Activated T-cell treated with anti-CD3 and anti-CD28 coated beads, Interleukin-2, amount 50 U/mL, for 72 hours (primary cell): ENCODE measurements at regions not wholly inside any gene's neighbourhood (a gene's known extent, or its start where the extent isn't known, plus 50 kb on each side); places are given as distances from the start of the nearest gene placed in this dataset.

Experiments
- ATAC-seq, 2 donors: fragments of 150-1000 bp; cut with Tn5 transposase; replicated peaks in 1 of 2; 2 replicates each; pipeline ENCODE4 v1.10.0; 2021; ENCODE audit warnings: moderate library complexity in 2 of 2, mild to moderate bottlenecking in 1 of 2
- DNase-seq, 2 donors: peaks; one replicate each; pipeline ENCODE4 v3.0.0; 2021 to 2022; ENCODE audit warnings: mixed read lengths in 1 of 2
- H3K27ac Mint-ChIP-seq: one replicate; pipeline ENCODE4 v1.8.0; 2022; ENCODE audit warnings: mild to moderate bottlenecking, moderate library complexity, mixed read lengths
- H3K27me3 Mint-ChIP-seq: one replicate; pipeline ENCODE4 v1.8.0; 2022; ENCODE audit warnings: low read depth, mixed read lengths
- H3K36me3 Mint-ChIP-seq, 2 donors: one replicate each; pipeline ENCODE4 v1.8.0; 2022; ENCODE audit warnings: mixed read lengths in 2 of 2, mild to moderate bottlenecking in 1 of 2; ENCODE audit not compliant: insufficient read depth in 2 of 2
- H3K4me1 Mint-ChIP-seq: one replicate; pipeline ENCODE4 v1.8.0; 2022; ENCODE audit warnings: low read depth, mixed read lengths
- H3K4me3 Mint-ChIP-seq, 2 donors: one replicate each; pipeline ENCODE4 v1.8.0; 2022; ENCODE audit warnings: mild to moderate bottlenecking in 2 of 2, mixed read lengths in 2 of 2, moderate library complexity in 2 of 2
- H3K9me3 Mint-ChIP-seq, 2 donors: one replicate each; pipeline ENCODE4 v1.8.0; 2022; ENCODE audit warnings: mixed read lengths in 2 of 2

DNA sequence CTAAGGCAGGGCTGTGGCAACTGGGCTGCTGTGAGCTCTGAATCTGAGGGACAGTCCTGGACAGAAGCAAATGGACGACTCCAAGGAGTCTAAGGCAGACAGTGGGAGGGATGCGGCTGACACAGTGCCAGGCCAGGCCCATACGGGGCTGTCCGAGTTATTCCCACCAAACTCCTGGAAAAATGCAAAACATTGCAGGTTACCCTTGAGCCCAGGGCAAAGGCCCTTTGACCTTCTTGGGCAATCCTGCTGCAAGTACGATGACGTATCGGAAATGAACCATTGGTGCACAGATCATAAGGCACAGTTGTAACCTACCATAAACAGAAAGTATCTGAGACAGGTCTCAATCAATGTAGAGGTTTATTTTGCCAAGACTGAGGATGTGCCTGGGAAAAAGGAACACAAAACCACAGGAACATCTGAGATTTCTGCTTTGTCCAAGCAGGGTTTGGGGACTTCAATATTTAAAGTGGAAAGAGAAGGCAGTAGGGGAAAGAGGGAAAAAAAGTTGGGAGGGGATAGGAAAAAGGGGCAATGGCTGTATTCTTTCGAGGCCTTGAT is 118.9 kb downstream of the DACT2 start:
- no peak for ATAC-seq
- Mint-ChIP-seq H3K27ac (no peak overlapping the region), H3K36me3 (peaks cover 0 to 1% of the 10 kb centered on the region in 2 donors), H3K9me3 (peaks cover 0 to 2% of the 10 kb centered on the region in 2 donors), H3K4me3 (no peak overlapping the region), H3K4me1 (no peaks in the 10 kb centered on the region), H3K27me3 (peaks cover 6% of the 10 kb centered on the region)
- no peak for DNase-seq

DNA sequence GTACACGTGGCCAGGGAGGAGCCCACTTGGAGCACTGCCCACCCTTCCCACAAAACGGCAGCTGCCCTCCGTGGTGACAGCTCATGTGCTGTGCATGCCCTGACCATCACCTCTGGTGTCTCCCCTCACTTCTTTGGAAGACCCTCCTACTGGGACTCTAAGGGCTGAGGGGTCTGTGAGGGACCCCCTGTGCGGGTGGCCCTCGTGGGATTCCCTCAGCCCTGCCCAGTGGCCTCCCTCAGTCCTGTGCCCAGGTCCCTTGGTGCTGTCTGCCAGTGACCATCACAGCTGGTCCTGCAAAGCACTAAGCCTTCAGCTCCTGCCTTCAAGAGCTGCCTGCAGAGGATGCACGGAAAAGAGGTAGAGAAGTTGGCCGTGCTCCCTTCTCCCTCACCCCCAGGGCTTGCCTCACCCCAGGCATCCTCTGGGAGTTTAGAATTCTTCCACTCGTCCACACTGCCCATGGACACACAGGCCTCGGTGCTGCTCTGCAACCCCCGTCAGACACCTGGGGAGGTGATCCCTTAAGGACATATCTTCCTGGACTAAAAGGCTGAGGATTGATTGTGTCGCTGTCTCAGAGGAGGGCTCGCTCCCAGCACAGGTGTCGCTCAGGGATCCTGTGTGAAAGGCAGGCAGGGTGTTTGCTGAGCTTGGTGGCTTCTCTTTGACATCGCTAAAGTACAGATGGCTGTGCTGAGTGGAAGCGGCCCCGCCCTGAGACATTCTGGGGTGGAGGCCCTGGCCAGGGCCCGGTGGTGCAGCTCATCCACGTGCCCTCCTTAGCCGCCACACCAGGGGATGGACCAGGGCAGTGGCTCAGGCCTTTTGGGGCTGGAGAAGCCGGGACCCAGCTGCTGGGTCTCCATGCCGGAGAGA is 119.5 kb upstream of the FRMD1 start:
- DNase-seq (no peak), ATAC-seq (no peak)
- no peaks in the 10 kb centered on the region for H3K4me1 Mint-ChIP-seq
- no peak overlapping the region for H3K4me3 Mint-ChIP-seq
- no peak overlapping the region for H3K27ac Mint-ChIP-seq
- peaks cover 0 to under 1% of the 10 kb centered on the region in 2 donors for H3K9me3 Mint-ChIP-seq
- H3K36me3 Mint-ChIP-seq = no peaks in the 10 kb centered on the region
- peaks cover 6% of the 10 kb centered on the region for H3K27me3 Mint-ChIP-seq

DNA sequence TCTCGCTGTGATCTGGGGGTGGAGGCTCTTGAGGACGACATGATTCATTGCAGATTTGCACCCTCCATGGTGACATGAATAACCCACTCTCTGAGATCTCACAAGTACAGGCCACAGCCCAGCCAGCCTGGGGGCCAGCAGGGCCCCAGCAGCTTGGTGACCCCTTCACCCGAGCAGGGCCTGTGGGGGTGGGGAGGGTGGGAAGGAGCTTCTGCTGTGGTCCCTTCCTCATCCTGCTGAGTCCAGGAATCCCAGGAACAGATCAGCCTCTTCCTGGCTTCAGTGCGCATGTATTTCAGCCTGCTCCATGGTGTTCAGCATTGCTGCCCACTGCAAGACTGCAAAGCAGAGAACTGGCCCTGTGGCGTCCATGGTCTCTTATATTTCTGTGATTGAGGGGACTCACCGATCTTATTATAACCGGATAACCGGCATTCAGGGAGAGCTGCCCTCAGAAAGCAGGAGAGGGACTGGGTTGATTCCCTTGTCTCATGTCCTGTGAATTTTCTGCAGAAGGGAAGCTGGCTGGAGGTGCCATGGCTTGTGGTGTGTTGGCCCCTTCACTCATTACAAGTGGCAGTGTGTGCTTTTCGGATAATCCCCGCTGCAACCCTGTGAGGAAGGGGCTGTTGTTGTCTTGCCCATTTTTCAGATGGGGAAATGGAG is 118.8 kb upstream of the FRMD1 start:
- no peak for ATAC-seq
- Mint-ChIP-seq H3K4me1 (no peaks in the 10 kb centered on the region), H3K4me3 (no peak overlapping the region), H3K36me3 (no peaks in the 10 kb centered on the region), H3K9me3 (no peaks in the 10 kb centered on the region), H3K27ac (no peak overlapping the region), H3K27me3 (peaks cover 6% of the 10 kb centered on the region)
- no peak for DNase-seq

DNA sequence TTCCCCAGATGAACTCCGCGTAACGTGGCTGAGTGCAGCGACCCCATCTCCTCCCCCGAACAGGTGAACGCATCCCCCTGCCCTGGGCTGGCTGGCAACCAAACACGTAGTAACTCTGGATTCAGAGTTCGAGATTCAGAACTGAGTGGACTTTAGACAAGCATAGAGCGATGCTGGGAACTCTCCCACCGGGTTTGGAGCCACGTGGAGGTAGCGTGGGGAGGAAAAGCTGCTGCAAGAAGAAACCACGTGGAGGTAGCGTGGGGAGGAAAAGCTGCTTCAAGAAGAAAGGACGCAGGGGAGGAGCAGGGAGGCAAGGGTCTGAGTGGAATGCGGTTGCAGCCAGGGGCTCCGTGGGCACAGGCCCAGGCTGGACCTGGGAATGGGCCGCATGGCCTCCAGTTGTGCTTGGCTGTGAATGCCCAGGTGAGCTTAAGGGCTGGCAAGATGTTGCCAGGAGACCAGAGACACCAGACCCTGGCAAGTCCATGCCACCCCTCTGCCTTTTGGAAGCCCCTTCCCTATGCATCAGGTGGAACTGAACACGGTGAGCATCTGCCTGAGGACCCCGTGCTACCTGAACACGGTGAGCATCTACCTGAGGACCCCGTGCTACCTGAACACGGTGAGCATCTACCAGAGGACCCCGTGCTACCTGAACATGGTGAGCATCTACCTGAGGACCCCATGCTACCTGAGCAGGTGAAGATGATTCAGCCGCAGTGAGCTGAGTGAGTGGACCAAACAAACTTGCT is 118.0 kb upstream of the FRMD1 start:
- ATAC-seq (no peak), DNase-seq (no peak)
- no peaks in the 10 kb centered on the region for H3K4me1 Mint-ChIP-seq
- H3K27me3 Mint-ChIP-seq = peaks cover 6% of the 10 kb centered on the region
- no peak overlapping the region for H3K4me3 Mint-ChIP-seq
- H3K27ac Mint-ChIP-seq = no peak overlapping the region
- no peaks in the 10 kb centered on the region for H3K36me3 Mint-ChIP-seq
- no peaks in the 10 kb centered on the region for H3K9me3 Mint-ChIP-seq

DNA sequence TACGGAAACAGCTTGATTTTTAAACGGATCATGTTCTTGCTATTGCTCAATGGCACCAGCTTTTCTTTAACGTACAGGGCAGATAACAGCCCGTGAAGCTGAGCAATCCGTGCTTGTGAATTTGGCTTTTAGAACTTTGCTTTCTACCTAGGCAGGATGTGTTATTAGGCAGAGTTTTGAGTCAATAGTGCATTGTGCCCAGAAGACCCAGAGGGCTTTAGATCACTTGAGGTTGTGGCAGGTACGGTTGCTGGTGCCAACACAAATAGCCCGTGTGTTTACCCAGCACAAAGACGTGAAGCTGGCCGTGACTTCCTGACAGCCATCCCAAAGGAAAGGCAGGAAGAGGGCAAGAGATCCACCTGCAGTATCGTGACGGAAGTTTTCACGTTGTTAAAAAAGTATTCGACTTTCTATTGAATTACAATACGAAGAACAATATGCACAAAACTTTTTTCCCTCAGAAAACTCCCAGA is 117.4 kb upstream of the FRMD1 start:
- peaks cover 7% of the 10 kb centered on the region for H3K27me3 Mint-ChIP-seq
- no peaks in the 10 kb centered on the region for H3K4me1 Mint-ChIP-seq
- no peaks in the 10 kb centered on the region for H3K36me3 Mint-ChIP-seq
- no peak for ATAC-seq
- H3K4me3 Mint-ChIP-seq = no peak overlapping the region
- H3K27ac Mint-ChIP-seq = no peak overlapping the region
- no peaks in the 10 kb centered on the region for H3K9me3 Mint-ChIP-seq
- no peak for DNase-seq

DNA sequence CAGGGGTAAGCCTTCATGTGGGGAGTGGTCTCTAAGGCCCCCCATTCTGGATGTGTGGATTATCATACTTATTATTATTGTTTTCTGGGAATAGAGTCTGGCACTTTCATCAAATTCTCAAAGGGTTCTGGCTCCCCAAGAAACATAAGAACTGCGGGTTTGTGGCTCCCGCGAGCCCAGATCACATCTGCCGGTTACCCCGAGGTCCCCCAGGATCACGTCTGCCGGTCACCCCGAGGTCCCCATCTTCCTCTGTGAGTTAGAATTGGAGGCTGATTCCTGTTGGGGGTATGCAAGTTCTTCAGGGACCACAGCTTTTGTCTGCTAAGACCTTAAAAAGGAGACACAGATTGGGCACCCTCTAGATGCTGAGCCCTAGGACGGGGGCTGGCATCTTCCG is 116.7 kb upstream of the FRMD1 start:
- Mint-ChIP-seq H3K27me3 (peaks cover 11% of the 10 kb centered on the region), H3K4me3 (no peak overlapping the region), H3K36me3 (no peaks in the 10 kb centered on the region), H3K27ac (no peak overlapping the region), H3K4me1 (no peaks in the 10 kb centered on the region), H3K9me3 (no peaks in the 10 kb centered on the region)
- DNase-seq (no peak), ATAC-seq (no peak)

DNA sequence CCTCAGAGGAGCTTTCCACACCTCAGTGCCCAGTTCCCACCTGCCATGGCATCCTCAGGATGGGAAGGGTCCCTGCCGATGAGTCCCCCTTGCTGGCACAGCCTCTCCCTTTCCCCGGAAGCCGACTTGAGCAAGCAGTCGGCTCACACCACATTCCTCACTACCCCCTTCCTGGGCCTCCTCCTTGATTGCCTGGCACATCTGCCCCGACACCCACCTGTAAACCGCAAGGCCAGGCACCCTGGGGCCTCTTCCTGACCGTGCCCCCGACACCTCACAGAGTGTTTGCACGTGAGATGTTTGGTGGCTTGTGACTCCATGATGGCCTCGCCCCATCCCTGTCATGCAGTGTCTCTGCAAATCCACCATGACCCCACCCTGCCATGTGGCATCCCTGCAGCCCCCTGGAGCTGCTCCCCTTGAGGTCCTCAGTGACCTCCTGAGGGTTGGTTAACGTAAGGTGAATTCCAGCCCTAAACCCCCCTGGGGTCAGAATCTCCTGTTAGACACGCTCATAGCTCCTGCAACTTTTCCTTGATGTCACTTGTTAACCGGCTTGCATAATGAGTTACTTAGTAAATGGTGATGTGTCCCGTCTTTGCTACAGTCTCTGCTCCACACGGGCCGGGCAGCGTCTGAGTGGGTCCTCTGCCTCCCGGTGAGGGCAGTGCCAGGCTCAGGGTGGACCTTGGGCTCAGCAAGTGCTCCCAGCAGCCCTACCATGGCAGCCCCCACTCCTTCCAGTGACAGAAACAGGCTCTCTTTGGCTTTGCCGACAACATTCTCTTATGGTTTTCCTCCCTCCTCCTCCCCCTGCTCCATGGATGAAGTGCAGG is 115.9 kb upstream of the FRMD1 start:
- no peak for DNase-seq
- no peak overlapping the region for H3K4me3 Mint-ChIP-seq
- ATAC-seq = no peak
- peaks cover 9% of the 10 kb centered on the region for H3K27me3 Mint-ChIP-seq
- H3K4me1 Mint-ChIP-seq = no peaks in the 10 kb centered on the region
- no peaks in the 10 kb centered on the region for H3K9me3 Mint-ChIP-seq
- no peaks in the 10 kb centered on the region for H3K36me3 Mint-ChIP-seq
- H3K27ac Mint-ChIP-seq = no peak overlapping the region

DNA sequence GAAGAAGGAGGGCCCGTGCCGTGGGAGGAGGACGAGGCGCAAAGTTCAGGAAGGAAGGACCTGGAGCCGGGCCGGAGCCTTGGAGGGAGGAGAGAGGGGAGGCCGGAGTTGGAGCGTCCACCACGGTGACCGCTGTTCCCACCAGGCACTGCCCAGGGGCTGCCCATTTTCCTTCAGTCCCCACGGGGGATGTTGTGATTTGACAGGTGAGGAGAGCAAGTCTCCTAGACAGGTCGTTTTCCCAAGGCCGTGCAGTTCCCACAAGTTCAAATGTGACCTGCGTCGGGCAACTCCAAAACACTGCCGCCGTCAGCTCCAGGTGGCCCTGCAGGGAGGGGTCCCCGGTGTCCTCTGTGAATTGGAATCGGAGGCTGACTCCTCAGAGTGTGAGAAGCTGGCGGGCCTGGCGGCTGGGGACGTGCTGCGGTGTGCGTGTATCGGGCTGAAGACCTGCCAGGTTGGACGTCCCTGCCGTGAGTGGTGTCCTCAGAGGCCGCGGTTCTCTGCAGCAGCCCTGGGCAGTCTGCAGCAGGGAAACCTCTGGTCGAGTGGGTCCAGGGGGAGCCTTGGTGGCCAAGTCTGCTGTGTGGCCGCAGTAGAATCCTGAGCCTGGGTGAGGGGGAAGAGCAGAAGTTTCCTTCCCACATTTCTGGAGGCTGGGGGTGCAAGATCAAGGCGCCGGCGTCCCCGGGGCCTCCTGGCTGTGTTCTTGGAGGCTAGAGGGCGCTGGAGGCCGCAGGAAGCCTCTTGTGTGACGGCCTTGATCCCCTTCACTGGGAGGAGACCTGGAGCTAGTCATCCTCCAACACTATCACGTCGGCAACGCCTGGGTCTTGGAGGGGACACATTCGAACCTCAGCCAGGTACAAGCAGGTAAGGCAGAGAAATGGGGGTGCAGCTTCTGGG is 115.1 kb upstream of the FRMD1 start:
- peak in 1 of 2 donors; percentile 13 for DNase-seq

DNA sequence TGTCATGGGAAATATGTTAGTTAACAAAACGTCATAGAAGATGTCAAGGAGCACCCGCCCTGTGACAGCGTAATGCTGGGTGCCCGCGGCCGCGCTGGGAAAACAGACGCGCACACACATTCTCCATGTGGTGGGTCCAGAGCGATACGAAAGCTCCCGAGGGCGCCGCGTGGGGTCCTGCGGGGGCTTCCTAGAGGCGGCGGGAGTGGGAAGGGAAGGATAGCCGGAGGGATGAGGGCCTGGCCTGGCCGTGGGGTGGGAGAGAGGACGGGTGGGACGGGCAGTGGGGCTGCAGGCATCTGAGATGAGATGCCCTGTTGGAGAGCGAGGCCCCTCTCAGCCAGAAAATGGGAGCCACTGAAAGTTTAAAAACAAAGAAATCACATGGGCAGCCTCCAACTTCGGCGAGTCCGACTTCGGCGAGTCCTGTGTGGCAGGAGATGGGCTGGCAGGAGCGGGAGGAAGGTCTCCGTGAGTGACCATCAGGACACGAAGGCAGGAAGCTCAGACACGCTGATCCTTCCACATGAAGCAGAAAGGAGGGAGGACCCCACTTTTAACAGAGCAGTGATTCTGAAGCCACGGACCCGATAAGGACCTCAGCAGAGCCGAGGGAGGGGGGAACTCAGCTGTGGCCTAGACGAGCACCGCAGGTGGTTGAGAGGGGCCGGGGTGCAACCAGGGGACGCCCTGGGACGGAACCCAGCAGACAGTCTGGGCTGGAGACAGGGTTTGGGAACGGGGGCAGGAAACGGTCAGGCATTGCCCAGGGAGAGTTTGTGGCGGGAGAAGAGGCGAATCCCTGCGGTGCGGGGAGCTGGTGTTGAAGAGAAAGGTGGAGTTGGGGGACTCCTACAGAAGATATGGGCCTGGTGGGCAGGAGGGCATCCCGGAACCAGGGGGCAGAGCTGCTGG is 114.1 kb upstream of the FRMD1 start:
- Mint-ChIP-seq H3K36me3 (no peaks in the 10 kb centered on the region), H3K4me3 (no peak overlapping the region), H3K27me3 (peaks cover 9% of the 10 kb centered on the region), H3K27ac (no peak overlapping the region), H3K4me1 (no peaks in the 10 kb centered on the region), H3K9me3 (no peaks in the 10 kb centered on the region)
- DNase-seq (no peak), ATAC-seq (no peak)

More for the DNA sequence above, 115.1 kb upstream of the FRMD1 start:
- H3K36me3 Mint-ChIP-seq = no peaks in the 10 kb centered on the region
- H3K4me3 Mint-ChIP-seq = no peak overlapping the region
- H3K4me1 Mint-ChIP-seq = no peaks in the 10 kb centered on the region
- peaks cover 9% of the 10 kb centered on the region for H3K27me3 Mint-ChIP-seq
- no peaks in the 10 kb centered on the region for H3K9me3 Mint-ChIP-seq
- no peak overlapping the region for H3K27ac Mint-ChIP-seq
- ATAC-seq = no peak

DNA sequence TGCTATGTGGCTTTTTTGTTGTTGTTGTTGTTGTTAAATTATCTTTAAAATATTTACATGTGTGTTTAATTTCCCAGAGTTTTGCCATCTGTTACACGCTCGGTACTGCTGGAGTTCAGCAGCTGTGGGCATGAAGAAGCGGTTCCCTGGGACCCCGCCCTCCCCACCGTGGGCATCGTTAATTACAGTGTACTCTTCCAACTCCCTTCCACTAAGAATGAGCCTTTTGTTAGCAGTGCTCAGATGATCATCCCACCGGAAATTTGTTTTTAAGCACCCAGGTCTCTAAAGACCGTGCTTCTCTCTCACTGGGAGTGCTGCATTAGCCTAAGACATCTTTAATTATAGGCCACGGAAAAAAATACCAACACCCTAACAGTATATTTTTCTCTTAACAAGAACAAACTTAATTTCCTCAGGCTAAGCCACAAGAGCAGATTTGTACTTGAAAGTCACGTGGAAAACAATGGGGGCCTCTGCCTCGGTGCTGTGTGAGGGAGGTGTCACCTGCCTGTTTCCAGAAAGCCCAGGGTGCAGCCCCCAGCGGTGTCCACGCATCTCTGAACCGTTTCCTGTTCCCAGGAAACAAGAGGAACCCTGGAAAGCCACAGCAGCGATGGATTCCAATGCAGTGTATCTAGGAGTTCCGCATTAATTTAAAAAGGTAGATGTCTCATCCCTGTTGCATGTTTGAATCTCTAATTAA is 113.3 kb upstream of the FRMD1 start:
- Mint-ChIP-seq H3K9me3 (no peaks in the 10 kb centered on the region), H3K27ac (no peak overlapping the region), H3K4me3 (no peak overlapping the region), H3K36me3 (no peaks in the 10 kb centered on the region), H3K4me1 (no peaks in the 10 kb centered on the region), H3K27me3 (peaks cover 9% of the 10 kb centered on the region)
- no peak for DNase-seq
- no peak for ATAC-seq
